Medulla oblongata (tissue), 1 donor: ENCODE measurements at regions not wholly inside any gene's neighbourhood (a gene's known extent, or its start where the extent isn't known, plus 50 kb on each side); places are given as distances from the start of the nearest gene placed in this dataset.

Source experiments
- DNase-seq: peaks from one replicate; pipeline ENCODE4 v3.0.0-alpha.2; 2015; ENCODE audit errors: extremely low spot score

DNA sequence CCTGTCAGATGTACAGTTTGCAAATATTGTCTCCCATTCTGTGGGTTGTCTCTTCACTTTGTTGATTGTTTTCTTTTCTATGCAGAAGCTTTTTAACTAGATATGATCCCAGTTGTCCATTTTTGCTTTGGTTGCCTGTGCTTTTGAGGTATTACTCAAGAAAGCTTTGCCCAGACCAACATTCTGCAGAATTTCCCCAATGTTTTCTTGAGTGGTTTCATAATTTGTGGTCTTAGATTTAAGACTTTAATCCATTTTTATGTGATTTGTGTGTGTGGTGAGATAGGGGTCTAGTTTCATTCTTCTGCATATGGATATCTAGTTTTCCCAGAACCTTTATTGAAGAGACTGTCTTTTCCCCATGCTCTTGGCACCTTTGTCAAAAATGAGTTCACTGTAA, 116.9 kb downstream of the DUSP10 start:
- no peak for DNase-seq

DNA sequence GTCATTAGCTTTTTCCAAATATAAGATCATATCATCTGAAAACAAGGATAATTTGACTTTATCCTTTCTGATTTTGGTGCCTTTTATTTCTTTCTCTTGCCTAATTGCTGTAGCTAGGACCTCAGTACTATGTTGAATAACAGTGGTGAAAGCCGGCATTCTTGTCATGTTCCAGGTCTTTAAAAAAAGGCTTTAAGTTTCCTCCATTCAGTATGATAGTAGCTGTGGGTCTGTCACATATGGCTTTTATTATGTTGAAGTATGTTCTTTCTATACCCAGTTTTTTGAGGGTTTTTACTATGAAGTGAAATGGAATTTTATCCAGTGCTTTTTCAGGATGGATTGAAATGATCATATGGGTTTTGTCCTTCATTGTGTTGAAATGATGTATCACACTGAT, 115.8 kb downstream of the DUSP10 start:
- DNase-seq = no peak

DNA sequence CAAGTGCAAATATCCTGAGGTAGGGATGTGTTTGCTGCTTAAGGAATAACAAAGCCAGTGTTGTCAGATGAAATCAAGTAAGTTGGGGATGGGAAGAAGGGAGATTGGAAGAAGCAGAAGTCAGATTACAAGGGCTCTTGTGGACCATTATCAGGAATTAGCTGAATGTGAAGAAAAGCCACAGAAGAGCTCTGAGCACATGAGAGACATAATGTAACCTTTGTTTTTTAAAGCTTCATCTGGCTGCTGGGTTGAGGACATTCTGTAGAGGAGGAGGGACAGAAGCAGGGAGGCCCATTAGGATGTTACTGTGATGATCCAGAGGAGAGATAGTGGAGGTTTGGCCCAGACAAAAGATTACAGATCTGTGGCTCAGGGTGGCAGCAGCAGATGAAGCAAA, 111.7 kb downstream of the DUSP10 start:
- no peak for DNase-seq

DNA sequence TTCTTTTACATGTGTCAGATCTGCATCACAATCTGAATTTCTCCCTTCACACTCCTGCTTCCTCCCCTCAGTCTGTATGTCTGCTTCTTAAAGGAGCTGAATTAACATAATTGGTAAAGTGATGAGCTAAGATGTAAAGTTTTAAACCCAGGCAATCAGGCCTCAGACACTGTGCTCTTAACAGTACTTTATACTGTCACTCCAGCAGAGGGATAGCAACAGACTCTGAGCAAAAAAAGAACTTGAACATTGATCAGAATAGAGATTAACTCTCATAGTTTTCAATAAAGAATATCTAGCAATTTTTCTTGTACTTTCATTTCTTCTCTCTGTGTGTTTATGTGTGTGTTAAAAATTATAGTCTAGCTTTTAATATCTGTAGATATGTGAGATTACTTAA, 110.3 kb downstream of the DUSP10 start:
- no peak for DNase-seq

DNA sequence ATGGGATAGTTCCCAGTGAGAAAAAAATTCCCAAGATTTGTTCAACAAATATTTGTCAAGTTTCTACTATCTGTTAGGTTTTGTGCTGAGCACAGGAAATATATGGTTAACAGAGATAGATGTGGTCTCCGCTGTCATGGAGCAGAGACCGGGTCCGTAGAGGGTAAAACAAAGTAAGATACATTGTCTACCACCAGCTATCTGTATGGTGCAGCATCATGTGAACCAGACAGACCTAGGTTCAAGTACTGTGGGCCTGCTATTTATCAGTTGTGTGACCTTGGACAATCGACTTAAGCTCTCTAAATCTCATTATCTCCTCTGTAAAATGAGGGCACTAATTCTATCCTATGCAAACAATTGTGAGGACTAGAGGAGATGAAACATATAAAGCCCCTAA, 109.8 kb downstream of the DUSP10 start:
- DNase-seq = no peak

DNA sequence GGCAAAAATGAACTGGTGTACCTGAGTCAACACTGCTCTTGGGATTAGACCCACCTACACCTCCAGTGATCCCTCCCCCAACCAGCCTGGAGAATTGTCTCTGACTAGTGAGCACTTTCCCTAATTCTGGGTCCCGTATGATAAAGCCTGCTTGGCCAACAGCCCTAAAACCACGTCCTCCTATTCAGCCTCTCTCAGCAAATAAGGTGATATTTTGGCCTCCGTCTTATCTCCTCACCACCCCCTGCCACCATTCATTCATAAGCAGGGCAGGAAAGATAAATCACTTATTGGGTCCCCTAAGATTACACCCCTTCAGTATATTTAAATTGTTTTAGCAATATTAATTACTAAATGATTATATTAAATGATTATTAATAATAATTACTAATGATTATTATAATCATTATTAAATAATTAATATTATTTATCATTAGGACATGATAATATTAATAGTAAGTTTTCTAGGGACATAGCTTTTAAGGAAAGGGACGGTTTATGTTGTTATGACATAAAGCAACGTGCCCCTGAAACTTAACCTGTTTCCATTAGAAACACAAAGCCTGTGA, 108.0 kb downstream of the DUSP10 start:
- no peak for DNase-seq

DNA sequence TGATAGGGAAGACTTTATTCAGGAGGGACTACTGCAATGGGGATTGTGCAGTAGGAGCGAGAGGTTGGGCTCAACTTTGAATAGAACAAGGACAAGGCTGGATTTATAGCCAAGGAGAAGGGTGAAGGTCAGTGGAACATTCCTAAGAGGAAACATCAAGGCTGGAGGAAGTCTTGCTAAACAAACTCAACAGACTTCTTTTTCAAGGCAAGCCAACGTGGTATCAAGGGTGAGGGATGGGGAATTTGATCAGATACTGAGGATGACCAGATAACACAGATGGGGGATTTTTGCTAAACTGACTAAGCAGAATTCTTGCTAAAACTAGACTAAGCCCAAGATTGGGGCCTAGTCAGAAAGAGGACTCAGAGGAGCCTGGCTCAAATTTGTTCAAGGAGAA, 107.3 kb downstream of the DUSP10 start:
- no peak for DNase-seq

DNA sequence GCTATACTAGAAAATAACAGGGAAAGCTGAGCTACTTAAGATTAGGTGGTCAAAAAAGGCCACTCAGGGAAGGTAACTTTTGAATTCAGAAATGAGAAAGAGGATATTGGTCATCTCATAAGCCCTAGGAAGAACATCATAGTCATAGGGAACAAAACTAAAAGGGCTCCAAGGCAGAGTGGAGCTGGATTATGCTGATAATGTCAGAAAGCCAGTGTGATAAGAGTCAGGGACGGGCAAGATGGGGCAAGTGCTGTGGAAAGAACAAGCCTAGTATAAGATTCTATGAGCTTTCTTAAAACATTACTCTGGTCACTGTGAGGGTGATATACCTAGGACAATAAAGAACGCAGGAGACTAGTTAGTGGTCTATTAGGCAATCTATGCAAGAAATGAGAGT, 106.6 kb downstream of the DUSP10 start:
- DNase-seq = no peak

DNA sequence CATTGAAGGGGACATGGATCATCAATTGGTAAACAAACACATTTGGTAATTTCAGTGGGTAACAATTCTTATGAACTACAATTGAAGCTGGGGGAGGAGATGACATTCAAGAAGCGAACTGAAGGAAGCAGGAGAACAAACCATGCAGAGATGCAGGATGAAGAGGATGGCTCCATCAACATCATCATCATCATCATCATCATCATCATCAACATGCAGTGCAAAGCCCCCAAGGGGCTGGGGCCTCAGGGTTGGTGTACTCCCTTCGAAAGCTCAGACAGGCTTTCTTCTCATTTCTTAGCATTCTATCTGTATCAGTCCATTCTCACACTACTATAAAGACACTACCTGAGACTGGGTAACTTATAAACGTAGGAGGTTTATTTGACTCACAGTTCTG, 105.8 kb downstream of the DUSP10 start:
- DNase-seq = no peak

DNA sequence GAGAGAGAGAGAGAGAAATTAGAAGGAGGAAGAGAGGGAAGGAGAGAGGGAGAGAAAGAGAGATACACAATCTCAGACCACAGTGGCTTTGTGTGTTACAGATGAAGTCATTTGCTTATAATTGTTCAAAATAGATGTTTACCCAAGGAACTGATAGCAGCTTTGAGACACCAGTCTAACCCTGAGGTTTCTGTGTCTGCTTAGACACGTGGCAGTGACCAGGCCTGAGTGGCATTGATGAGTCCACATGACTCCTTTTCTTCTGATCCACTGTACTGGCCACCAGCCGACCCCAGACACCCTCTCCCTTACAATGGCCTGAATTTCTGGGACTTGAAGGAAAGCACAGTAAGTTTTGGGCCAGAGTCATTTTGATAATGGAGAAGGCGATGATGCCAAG, 104.9 kb downstream of the DUSP10 start:
- DNase-seq = no peak

DNA sequence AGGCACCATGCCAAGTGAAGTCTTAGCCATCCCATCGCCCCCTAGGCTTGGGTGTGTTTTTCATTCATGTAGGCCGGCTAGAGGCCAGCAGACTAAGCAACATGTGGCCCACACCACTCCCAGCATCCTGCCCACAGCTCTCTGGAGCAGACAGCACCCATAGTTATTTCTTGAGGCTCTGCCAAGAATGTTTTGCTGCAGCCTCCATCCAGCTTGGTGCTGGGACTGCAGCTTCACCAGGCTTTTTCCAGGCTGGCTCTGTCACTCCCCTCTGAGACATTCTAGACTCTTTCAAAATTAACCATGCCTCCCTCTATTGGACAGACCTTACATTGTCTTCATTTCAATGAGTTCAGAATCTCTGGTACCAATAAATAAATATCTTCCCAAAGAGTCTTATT, 104.2 kb downstream of the DUSP10 start:
- peak; percentile 30 for DNase-seq

DNA sequence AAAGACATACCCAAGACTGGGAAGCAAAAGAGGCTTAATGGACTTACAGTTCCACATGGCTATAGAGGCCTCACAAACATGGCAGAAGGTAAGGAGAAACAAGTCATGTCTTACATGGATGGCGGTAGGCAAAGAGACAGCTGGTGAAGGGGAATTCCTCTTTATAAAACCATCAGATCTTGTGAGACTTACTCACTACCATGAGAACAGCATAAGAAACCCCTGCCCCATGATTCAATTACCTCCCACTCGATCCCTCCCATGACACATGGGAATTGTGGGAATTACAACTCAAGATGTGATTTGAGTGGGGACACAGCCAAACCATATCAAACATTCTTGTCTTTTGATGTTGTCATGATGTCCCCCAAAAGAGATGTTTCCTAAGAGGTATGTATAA, 103.3 kb downstream of the DUSP10 start:
- no peak for DNase-seq

DNA sequence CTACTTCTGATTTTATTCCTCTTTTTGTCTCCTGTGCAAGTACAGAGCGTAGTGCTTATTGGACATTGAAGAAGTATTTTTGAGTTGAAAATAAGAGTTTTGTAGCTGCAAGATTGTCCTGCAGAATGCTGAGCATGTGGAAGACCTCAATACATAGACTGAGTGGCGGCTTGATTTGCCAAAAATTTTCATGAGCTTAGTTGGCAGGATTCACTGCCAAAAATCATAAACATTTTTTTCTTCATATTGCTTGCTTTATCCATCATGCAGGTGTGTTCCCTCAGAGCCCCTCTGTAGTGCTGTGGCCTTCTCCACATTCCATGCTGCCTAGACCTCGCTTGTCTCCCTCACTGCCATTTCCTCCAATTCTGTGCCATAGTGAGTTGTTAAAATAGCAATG, 100.1 kb downstream of the DUSP10 start:
- no peak for DNase-seq

DNA sequence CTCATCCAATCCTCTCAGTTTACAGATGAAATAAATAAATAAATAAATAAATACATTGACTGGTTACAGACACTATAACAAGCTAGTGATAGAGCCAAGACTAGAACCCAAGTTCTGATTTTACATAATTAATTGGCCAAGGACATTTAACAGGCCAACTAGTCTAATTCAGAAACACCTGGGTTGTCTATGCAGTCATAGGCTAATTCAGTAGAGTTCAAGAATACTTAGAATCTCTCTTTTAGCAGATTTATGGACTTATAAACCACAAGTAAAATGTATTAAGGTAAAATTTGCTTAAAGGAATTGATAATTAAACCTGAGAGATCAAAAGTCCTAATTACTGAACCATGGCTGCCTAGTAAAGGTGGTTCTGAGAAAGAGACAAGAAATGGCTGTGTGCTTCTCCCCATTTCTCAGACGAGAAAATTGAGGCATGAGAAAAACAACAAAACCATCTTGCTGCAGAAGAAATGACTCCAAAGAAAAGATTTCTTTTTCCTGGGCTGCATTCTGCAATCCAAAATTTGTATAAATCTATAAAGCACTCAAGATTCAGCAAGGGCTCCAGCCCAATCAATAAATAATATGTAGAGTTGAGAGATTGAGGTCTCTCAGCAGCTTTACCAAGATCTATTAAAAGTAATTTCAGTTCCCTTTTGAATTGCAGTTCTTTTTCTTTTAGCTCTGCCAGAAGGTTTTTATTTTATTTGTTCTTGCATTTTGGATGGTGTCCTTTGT, 98.3 kb downstream of the DUSP10 start:
- DNase-seq = peak; percentile 5

DNA sequence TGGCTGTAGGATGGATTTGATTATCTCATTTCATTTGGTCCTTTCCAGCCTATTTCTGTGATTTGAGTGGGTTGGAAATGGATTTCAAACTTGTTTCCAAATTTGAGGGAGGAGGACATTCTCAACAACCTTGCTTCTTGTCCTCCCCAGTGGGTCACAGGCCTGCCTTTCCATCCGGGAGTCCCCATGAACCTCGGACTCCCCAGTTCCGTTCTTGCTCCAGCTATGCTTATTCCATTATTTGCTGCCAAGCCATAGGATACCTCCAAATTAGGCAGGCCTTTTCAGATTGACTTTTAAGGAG, 97.8 kb downstream of the DUSP10 start:
- peak; percentile 9 for DNase-seq

DNA sequence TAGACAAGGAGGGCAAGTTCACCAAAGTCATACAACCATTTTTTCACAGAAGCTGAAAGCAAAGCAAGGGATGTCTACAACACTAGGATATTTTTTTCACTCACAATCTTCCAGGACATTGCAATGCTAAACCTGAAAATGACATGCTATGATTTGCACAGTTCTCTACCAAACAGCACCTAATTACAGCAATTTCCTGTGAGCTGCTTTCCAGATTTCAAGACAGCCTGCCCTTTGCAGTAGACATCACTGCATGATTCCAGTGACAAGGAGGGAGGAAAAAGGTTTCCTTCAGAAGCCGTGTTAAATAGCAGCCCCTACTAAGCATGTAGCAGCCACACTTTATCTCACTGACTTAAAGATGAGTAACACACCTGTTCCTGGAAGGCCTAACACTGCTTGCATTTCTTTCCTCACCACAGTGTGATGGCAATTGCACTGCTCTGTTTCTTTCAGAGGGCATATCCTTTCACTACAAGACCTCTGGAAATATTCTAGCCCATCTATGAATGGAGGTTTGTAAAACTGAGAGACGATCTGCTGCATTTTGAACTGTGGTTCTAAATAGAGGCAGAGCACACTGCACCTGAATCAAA, 97.1 kb downstream of the DUSP10 start:
- DNase-seq = no peak

DNA sequence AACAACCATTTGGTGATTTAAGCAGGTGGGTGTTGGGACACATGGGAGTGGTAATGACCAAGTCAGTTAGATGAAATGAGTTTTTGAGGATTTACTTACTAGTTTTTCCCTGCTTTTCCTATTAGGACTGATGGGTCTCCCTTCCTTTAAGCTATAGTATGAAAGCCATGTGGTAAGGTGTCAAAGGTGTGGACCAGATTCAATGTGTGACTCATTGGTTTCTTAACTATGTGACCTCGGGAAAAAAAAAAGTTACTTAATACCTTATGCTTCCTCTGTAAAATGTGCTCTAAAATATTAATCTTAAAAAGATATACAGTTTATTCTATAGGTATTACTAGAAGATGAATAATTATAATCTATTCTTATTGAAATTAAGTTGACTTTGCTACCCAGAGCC, 93.7 kb downstream of the DUSP10 start:
- DNase-seq = no peak
